Nephron progenitor cell (in vitro differentiated cells): ENCODE measurements at regions not wholly inside any gene's neighbourhood (a gene's known extent, or its start where the extent isn't known, plus 50 kb on each side); places are given as distances from the start of the nearest gene placed in this dataset.

Source experiments
- DNase-seq: peaks from one replicate; pipeline ENCODE4 v3.0.0; 2021
- H3K27ac Mint-ChIP-seq: 2 replicates; pipeline ENCODE4 v1.8.0; 2021; ENCODE audit warnings: mild to moderate bottlenecking, moderate library complexity, mixed read lengths
- H3K27me3 Mint-ChIP-seq: 2 replicates; pipeline ENCODE4 v1.8.0; 2021; ENCODE audit warnings: mild to moderate bottlenecking, low read depth, mixed read lengths; ENCODE audit not compliant: poor library complexity
- H3K36me3 Mint-ChIP-seq: 2 replicates; pipeline ENCODE4 v1.8.0; 2021; ENCODE audit warnings: low read depth, mixed read lengths
- H3K4me1 Mint-ChIP-seq: 2 replicates; pipeline ENCODE4 v1.8.0; 2021; ENCODE audit warnings: mixed read lengths
- H3K4me3 Mint-ChIP-seq: 2 replicates; pipeline ENCODE4 v1.8.0; 2021; ENCODE audit warnings: mild to moderate bottlenecking, moderate library complexity, mixed read lengths
- H3K9me3 Mint-ChIP-seq: 2 replicates; pipeline ENCODE4 v1.8.0; 2021; ENCODE audit warnings: mild to moderate bottlenecking, moderate library complexity, mixed read lengths
- CTCF ChIP-seq: fragments of 200-600 bp; sonication (generic); IDR thresholded peaks from 2 replicates; pipeline ENCODE4 v1.5.0; 2021; ENCODE audit warnings: antibody characterized with exemption

DNA sequence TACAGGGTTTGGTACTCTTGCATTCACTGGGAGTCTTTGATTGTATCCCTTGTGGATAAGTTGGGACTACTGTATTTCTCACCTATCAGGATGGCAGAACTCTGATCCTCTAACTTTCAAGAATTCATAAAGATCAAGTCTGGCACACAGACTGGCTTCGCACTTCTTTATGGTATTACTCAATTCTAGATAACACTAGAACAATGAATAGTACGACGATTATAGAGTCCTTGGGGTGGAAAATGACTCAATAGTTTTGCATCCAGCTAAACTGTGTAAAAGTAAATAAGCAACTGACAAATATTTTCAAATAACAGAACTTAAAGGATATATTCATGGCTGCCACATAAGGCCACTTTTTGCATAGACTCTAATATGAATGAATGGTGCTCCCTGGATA is 103.4 kb upstream of the MEX3C start:
- TF ChIP-seq CTCF: no peak
- no peaks in the 10 kb centered on the region for H3K9me3 Mint-ChIP-seq
- no peaks in the 10 kb centered on the region for H3K4me1 Mint-ChIP-seq
- H3K4me3 Mint-ChIP-seq: no peak overlapping the region
- no peak for DNase-seq
- no peaks in the 10 kb centered on the region for H3K36me3 Mint-ChIP-seq
- peaks cover 4% of the 10 kb centered on the region for H3K27me3 Mint-ChIP-seq
- H3K27ac Mint-ChIP-seq: no peak overlapping the region

DNA sequence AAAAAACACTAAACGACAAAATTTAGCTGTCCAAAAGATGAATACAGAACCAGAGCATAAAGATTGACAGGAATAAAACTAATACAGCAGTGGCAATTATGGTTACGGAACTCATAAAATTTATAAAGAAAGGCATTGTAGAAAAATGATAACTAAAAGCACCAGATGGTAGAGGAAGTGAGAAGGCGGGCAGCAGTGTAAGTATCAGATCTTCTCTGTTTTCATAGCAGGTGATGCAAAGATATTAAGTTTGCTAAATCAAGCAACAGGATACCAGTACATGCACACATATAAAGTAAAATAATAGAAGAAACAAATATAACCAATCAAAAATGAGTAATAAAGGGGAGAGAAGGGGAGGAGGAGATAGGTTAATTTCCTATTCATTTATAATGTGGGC is 103.9 kb upstream of the MEX3C start:
- Mint-ChIP-seq H3K9me3 (no peaks in the 10 kb centered on the region), H3K36me3 (no peaks in the 10 kb centered on the region), H3K4me1 (no peaks in the 10 kb centered on the region), H3K27ac (no peak overlapping the region), H3K4me3 (no peak overlapping the region), H3K27me3 (peaks cover 5% of the 10 kb centered on the region)
- no peak for DNase-seq
- no peak for TF ChIP-seq CTCF

GRCh38 chr18:51316677-51317076 is 119.2 kb upstream of the MEX3C start:
- no peak for TF ChIP-seq CTCF
- peaks cover 5% of the 10 kb centered on the region for H3K4me1 Mint-ChIP-seq
- H3K4me3 Mint-ChIP-seq: no peak overlapping the region
- H3K27ac Mint-ChIP-seq: no peak overlapping the region
- H3K27me3 Mint-ChIP-seq: peaks cover 6% of the 10 kb centered on the region
- no peaks in the 10 kb centered on the region for H3K36me3 Mint-ChIP-seq
- DNase-seq: no peak
- peaks cover 6% of the 10 kb centered on the region for H3K9me3 Mint-ChIP-seq

GRCh38 chr18:51321696-51322095 is 124.2 kb upstream of the MEX3C start:
- Mint-ChIP-seq H3K27me3 (peaks cover 6% of the 10 kb centered on the region), H3K27ac (no peak overlapping the region), H3K4me3 (no peak overlapping the region), H3K9me3 (no peaks in the 10 kb centered on the region), H3K36me3 (no peaks in the 10 kb centered on the region), H3K4me1 (peaks cover 16% of the 10 kb centered on the region)
- no peak for TF ChIP-seq CTCF
- DNase-seq: no peak

- no peak for DNase-seq
- TF ChIP-seq CTCF: no peak
- H3K36me3 Mint-ChIP-seq: no peaks in the 10 kb centered on the region
- no peak overlapping the region for H3K4me3 Mint-ChIP-seq
- peaks cover 16% of the 10 kb centered on the region for H3K4me1 Mint-ChIP-seq
- no peak overlapping the region for H3K27ac Mint-ChIP-seq
- H3K27me3 Mint-ChIP-seq: peaks cover 2% of the 10 kb centered on the region
- H3K9me3 Mint-ChIP-seq: no peaks in the 10 kb centered on the region
These were observed 126.5 kb upstream of the MEX3C start for GRCh38 chr18:51323961-51324360.

DNA sequence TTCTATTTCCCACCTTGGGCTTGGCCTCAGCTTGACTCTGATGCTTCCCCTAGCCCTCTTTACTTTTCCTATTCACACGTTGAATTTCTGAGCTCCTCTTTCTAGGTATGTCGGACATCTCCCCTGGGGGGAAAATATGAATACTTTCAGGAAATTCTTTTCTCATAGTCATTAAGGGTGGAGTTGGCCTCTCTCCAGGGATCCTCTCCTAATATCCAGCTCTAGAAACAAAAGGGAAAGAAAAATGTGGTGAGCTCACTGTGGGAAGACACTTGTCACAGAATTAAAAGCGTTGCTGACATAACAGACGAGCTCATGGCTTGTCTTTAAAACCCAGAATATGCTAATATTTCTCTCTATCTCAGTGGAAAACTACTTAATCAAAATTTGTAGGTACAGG is 132.7 kb upstream of the MEX3C start:
- Mint-ChIP-seq H3K36me3 (no peaks in the 10 kb centered on the region), H3K27ac (no peak overlapping the region), H3K4me3 (no peak overlapping the region), H3K27me3 (peaks cover 6% of the 10 kb centered on the region), H3K9me3 (no peaks in the 10 kb centered on the region), H3K4me1 (peaks cover 9% of the 10 kb centered on the region)
- no peak for DNase-seq
- no peak for TF ChIP-seq CTCF
